GM03348 (cell line): ENCODE measurements at regions not wholly inside any gene's neighbourhood (a gene's known extent, or its start where the extent isn't known, plus 50 kb on each side); places are given as distances from the start of the nearest gene placed in this dataset.
A peak's percentile ranks its signal among the peaks of the same experiment; 100 is the strongest.

ENCODE experiments used
- DNase-seq: peaks from one replicate; pipeline ENCODE4 v3.0.0; 2012; ENCODE audit warnings: low spot score

DNA sequence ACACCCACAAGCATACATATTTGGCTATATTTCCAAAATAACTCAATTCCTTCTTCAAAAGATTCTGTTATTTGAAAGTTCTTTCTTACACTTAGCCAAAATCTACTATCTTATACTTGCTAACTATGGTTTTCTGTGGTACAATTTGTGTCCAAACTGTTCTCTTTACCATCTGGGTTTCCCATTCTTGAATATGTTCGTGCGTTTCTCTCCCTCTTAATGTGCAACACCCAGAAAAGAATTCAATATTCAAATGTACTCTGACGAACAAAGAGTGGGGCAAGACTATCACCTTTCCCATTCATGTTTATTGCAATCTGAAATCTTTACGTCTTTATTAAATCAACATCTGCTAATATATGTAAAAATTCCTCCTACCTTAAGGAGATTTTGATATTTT, 912.7 kb downstream of the FAT4 start:
- DNase-seq, result no peak

GRCh38 chr4:126230269-126230668, 915.5 kb downstream of the FAT4 start:
- no peak for DNase-seq

- DNase-seq, result no peak
Measured at GRCh38 chr4:126233483-126233882, 918.7 kb downstream of the FAT4 start.

DNA sequence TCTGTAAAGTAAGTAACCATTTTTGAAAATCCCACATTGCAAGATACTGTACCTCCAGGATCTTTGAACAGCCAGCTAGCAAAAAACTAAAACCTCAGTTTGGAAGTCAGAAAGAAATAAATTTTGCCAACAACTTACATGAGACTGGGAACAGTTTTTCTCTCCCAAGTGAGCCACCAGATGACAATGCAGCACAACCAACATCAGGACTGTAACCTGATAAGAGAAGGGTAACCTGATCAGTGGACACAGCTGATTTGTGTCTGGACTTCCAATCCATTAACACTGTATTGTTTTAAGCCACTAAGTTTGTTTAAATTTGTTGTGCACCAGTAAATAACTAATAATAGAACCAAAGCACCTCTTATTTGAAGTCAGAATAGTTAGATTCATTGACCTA, 923.3 kb downstream of the FAT4 start:
- DNase-seq, result no peak

DNA sequence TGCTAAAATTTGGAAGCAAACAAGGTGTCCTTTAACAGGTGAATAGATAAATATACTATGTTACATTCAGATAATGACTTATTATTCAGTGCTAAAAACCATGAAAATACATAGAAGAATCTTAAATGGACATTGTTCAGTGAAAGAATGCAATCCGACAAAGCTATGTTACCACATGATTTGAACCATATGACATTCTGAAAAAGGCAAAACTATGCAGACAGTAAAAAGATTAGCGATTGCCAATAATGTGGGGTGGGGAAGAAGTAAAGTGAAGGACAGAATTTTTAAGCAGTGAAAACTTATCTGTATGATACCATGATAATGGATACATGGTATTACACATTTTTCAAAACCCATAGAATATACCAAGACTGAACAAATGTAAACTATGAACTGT, 926.9 kb downstream of the FAT4 start:
- peak; percentile 29 for DNase-seq

GRCh38 chr4:126242679-126243390, 928.1 kb downstream of the FAT4 start:
- DNase-seq, result peak; percentile 5

DNA sequence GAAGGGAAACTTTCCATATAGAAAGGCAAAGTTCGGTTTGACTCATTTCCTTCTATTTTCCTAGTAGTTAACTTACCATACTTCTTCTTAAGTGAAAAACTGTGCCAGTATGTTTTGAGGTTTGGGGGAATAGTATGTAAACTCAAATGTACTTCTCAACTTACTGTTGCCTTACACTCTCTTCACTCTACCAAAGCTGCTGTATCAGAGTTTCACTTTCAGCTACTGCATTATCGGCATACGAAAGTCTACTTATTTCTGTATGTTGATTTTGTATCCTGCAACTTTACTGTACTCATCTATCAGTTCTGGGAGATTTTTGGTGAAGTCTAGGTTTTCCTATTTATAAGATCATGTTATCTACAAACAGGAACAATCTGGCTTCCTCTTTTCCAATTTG, 932.7 kb downstream of the FAT4 start:
- no peak for DNase-seq

GRCh38 chr4:126250006-126250405, 935.3 kb downstream of the FAT4 start:
- DNase-seq, result no peak

DNA sequence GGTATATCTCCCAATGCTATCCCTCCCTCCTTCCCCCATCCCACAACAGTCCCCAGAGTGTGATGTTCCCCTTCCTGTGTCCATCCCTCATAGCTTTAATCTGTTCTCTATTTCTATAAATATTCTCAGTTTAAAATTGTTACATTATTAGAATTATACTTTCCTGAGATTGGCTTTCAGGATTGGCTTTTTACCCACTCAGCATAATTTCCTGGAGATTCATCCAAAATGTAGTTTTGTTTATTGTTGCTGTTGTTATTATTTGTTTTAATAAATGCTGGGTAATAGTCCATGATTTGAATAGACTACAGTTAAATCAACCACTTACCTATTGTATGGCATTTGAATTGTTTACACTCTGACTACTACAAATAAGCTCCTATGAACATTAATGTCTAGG, 936.4 kb downstream of the FAT4 start:
- no peak for DNase-seq

DNA sequence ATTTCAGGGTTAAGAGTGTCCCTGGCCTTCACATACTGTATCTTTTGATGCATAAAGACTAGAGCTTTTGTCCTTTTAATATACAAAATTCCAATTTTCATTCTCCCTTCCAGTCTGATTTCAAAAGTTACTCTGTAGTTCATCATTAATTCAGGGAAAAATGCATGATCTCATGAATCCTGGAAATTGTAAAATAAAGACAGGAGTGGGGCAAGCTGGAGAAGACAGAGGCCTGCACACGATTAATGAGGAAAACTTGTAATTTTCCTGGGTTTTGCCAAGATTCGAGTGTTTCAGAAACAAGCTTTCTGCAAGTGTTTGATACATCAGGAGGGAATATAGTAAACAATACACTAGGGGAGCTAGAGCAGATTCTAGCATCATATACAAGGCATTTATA, 947.9 kb downstream of the FAT4 start:
- no peak for DNase-seq

DNA sequence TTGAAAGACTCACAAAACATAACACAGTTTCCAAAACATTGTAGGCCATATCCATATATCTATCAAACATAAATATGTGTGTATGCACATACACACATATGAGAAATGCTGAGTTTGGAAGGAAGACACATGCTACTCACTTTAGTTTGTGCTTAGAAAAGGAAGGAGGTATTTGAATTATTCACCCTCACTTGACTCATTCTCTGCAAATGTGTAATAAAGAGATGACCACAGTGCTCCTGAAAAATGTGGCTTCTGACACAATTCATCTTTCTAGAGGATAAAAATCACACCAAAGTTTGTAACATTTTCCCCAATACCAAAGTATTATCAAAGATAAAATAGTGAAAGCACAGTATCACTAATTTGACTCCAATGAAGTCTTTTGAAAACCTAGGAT, 950.1 kb downstream of the FAT4 start:
- DNase-seq, result peak; percentile 42

GRCh38 chr4:126265888-126266287, 951.1 kb downstream of the FAT4 start:
- DNase-seq, result peak; percentile 7

GRCh38 chr4:126267689-126268088, 952.9 kb downstream of the FAT4 start:
- peak; percentile 30 for DNase-seq

DNA sequence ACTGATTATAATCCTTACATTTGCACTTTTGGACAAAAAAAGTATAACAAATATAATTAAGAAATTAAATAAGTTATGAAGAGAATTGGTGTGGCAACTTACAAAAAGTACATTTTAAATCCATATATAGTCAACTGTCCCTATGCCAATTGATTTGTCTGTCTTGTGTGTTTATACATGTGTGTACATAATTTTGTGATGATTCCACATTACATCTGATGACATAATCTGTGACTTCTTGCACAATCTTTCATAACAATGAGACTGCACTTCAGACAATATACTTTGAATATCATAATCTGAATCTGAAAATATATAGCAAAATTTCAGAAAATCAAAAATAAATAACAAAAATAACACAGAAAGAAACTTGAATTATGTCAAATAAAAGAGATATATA, 953.4 kb downstream of the FAT4 start:
- DNase-seq, result peak; percentile 8

- peak; percentile 6 for DNase-seq
Measured at GRCh38 chr4:126269106-126269505, 954.4 kb downstream of the FAT4 start.

DNA sequence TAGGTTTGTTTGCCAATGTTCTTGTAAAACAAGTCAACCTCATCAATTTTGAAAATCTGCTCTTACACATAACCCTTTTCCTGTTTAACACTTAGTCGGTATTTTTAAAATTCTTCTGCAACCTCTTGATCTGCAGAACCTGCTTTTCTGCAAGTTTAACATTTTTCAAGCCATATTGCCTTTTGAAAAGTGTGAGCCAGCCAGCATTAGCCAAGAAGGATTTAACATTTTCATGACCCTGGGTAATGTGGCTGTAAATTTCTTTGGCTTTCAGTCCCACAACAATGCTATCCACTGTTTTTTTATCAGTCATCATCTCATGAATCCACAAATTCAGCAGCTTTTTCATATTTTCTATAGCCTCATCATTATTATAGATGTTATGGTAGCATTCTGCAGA, 956.5 kb downstream of the FAT4 start:
- peak; percentile 7 for DNase-seq

- no peak for DNase-seq
Measured at GRCh38 chr4:126273746-126274145, 959.0 kb downstream of the FAT4 start.

DNA sequence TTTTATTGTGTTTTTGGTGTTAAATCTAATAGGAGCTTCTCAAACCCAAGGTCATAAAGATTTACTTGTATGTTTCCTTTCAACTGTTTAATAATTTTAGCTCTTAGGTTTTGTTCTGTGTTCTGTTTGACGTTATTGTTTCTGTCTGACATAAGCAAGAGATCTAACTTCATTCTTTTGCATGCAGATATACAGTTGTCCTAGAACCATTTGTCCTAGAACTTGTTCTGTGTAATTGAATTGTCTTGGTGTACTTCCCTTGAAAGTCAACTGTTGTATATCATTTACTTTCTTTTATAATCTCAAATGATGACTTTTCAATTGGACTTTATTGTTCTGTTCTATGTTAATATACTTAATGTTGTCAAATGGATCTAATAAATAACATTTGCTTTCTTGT, 977.1 kb downstream of the FAT4 start:
- DNase-seq, result no peak

DNA sequence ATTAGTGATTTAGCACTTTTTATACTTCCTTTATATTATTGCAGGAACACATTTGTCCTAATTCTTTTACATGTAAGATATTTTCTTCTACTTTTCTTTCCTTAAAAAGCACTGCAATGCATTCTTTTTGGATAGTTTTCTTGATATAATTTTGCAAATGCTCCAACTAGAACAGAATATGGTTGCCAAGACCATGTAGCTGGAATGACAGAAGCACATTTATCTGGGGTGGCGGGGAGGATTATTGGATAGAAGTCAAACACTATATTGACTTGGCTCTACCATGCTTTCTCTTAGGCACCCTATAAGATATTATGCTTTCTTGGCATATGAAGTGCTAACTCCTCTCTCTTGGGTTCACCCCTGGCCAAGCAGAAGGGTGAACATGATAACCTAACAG, 983.5 kb downstream of the FAT4 start:
- DNase-seq, result no peak

DNA sequence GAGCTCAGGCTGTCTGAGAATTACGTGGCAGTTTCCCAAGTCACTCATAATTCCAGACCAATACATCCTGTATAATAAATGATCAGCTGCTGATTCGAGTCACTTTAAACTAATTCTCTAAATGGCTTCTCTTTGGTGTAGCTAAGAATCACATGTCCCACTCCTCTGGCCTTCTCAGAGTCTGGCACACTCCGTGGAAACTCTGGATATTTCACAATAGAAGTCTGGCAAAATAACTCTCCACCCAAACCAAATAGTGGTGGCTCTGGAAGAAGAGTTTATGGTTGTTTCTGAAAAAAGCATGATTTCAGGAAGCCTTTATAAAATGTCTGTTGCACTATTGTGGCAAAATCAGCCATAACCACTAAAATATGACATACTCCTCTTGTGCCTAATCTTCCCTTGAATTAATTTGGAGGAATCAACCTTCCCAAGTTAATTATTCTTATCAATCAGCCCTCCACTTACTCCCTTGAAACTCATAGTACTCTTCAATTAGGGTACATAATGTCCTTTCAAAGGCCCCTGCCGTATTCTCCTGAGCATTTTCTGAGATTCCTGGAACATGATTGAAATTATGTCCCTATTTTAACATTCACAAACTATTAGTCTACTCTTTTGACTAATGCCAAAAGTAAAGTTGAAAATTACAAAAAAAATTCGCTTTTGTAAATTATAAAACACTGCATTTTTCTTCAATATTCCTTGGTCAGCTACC, 991.6 kb downstream of the FAT4 start:
- DNase-seq, result peak; percentile 9

DNA sequence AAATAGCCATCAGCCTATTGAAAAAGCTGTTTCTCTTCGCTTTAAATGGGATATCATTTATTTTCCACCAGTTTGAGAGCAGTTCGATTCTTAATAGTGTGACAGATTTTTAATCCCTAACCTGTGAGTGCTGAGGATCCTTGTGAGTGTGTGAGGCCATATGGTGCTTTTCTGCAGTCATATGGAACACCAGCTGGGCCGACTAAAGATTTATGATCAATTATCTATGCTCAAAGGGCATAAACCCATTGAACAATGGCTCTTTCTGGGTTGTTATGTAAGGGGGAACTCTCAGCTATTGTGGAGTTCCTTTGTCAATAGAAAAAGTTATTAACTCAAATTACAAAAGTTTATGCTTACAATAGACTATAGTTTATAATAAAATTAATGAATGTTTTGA, 1003.6 kb downstream of the FAT4 start:
- DNase-seq, result no peak

GRCh38 chr4:126328914-126329313, 1014.2 kb downstream of the FAT4 start:
- no peak for DNase-seq

DNA sequence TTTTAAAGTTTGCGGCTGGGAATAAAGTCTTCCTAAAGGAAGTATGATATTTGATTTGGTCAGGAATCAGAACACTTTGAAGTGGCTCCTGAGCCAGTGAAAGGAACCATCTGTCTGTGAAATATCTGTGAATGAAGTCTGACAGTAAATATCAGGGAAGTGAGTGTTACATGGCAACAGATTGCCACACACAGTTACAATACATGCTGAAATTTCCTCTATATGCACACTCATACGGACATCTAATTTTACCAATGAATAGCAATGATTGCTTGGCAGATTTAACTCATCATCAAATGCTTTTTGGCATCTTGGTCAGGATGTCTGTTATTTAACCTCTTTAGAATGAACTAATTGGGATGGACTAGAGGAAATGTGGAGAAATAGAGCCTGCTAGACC, 1023.8 kb downstream of the FAT4 start:
- DNase-seq, result no peak

- no peak for DNase-seq
Measured at GRCh38 chr4:126341927-126342326, 1027.2 kb downstream of the FAT4 start.
